Fibroblast of skin of right biceps (primary cell): ENCODE measurements at regions not wholly inside any gene's neighbourhood (a gene's known extent, or its start where the extent isn't known, plus 50 kb on each side); places are given as distances from the start of the nearest gene placed in this dataset.
A peak's percentile ranks its signal among the peaks of the same experiment; 100 is the strongest.
"Not testable (repeated sequence)": the region's sequence is repeated elsewhere in the genome, so short reads cannot be mapped to it uniquely, and the experiment has no call there.

Source experiments
- DNase-seq: peaks from one replicate; pipeline ENCODE4 v3.0.0-alpha.2; 2013

GRCh38 chr2:6143812-6144211, 451.6 kb downstream of the SOX11 start:
- no peak for DNase-seq

DNA sequence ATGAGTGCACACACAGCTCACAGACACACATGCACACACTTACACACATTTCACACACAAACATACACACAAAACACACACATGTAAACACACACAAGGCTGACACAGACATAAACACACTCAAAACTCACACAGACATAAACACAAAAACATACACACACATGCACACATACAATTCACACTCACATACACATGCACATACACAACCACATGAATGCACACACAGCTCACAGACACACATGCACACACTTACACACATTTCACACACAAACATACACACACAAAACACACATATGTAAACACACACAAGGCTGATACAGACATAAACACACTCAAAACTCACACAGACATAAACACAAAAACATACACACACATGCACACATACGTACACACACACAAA, 455.0 kb downstream of the SOX11 start:
- DNase-seq = not testable (repeated sequence)

- peak; percentile 18 for DNase-seq
These were observed 456.7 kb downstream of the SOX11 start for GRCh38 chr2:6148882-6149281.

- no peak for DNase-seq
These were observed 467.4 kb downstream of the SOX11 start for GRCh38 chr2:6159606-6160005.

DNA sequence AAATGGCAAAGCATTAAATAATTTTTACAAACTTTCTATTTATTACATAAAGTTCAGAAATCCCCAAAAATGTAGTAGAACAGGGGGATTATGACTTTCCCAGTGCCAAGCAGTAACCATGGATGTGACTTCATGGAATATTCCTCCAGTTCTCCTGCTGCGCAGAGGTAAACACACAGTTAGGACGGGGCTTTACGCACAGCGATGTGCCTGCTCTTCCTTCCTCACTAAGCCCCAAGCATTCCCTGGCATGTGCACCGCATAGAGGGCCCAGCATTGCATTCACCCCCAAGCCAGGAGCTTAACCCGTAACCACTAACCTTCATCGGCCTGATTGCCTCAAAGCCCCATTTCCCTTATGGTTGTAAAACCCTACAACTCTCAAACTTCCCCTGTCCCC, 471.7 kb downstream of the SOX11 start:
- DNase-seq = no peak

DNA sequence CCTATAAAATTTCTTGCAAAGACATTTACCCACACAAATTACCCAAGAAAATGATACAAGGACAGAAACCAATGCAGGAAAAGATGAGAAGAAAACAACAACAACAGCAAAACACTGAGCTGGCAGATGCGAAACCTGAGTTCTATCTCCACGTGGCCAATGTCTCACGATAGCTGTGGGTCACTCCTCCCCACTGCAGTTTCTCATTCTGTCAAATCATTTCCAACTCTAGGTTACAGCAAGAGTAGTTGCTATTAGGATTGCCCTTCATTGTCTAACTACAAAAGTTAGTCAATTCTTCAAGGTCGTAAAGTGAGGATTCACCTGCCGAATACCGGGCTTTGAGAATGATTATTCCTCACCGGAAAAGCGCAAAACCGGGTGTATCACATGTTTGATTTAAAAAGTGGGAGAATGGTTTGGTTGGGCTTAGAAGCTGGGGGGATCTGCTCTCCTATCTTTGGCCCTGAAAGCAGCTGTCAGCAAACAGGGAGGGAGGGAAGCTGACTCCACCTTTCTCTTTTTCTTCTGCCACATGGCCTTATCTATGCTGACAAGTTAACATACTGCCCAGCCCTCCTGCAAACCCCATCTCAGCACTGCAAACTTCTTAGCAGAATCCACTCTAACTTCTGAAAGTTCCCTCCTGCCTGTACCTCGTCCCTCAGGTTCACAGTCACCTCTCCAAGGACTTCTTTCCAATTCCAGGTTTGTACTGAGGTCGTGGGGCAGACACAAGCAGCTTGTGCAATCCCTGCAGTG, 473.0 kb downstream of the SOX11 start:
- DNase-seq = no peak

DNA sequence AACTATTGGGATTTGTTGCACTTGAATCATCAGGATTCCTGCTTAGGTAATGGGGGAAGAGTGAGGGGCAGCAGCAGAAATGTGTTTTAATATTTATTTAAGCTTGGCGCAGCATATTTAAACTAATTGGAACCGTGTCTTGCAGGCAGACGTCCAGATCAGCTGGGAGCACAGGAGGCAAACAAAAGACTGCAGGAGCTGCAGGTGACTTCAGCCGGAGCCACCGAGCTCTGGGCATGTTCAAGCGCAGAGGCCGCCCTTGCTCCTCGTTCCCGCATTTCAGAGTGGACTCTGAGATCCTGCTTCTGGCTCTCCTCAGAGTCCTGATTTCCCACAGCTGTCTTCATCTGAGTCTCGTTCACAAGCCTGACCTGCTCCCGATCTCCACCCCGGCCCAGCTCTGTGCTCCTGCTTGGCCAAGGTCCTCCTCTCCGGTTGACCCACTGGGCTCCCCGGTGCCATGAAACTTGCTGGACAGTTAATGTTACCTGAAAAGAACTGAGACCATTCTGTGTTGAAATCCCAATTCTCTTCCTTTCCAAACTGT, 475.5 kb downstream of the SOX11 start:
- DNase-seq = no peak

DNA sequence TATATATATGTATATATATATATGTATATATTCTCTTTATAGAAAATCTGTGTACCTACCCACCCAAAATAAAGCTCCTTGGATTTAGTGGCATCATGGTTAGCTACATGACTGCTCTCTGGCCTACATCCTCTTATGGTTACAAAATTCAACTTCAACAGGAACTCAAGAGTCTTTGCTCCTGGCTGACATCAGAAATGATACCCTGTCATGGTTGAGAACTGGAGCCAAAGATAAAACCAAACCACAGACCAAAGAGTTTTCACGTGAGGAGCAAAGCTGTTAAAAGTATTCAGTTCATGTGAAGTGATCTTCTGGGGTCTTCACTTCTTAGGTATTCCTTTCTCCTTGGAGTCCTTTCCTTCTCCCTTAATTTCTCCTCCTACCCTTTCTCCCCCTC, 476.3 kb downstream of the SOX11 start:
- DNase-seq = no peak

DNA sequence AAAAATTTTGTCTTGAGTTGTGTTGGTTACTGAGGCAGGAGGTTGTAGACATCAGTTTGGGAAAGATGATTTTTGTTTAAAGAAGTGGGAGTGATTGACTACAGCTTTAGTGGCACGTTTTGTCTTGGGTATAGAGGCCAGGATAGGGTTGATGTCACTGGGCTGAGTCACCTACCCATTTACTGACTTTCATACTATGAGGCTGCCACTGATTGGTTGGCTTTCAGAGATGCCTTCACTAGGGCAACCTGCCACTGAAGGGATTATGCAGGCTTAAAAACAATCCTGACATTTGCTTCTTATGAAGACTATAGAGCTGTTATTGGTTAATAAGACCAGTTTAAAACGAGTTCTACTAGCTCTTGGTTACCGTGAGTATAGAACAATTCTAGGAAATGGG, 479.1 kb downstream of the SOX11 start:
- no peak for DNase-seq

DNA sequence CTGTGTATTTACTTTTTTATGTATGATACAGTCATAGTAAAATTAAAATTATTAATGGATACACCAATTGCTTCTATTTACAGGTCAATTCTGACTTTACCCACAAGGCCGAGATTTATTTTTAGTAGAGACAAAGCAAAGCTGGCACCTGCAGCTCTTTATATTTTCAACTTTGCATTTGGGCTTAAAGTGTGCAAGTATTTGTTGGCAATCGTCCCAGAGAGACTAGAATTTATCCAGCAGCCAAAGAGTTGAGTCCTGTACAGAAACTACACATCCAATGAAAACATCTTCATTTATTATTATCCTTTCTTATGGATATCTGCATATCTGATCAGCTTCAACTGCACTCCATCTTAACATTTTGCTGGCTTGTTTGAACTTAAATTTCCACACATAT, 485.6 kb downstream of the SOX11 start:
- no peak for DNase-seq

DNA sequence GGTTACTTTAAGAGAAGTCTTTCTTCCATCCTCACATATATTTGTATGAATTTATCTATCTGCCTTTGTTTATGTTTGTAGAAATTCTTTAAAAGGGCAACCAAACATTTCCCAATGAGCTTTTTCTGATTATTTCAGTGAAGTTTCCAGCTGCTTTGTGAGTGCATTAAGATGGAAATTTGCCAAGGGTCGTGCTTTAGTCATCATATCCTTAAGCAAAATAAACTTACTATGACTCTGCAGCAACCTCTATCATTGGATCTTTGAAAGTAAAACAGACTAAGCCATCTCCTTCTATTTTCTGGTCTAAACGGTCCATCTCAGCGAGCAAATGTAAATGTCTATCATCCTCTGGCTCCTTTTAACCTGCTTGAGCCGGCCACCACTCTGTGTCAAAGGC, 489.3 kb downstream of the SOX11 start:
- peak; percentile 85 for DNase-seq

GRCh38 chr2:6181926-6182325, 489.7 kb downstream of the SOX11 start:
- no peak for DNase-seq

DNA sequence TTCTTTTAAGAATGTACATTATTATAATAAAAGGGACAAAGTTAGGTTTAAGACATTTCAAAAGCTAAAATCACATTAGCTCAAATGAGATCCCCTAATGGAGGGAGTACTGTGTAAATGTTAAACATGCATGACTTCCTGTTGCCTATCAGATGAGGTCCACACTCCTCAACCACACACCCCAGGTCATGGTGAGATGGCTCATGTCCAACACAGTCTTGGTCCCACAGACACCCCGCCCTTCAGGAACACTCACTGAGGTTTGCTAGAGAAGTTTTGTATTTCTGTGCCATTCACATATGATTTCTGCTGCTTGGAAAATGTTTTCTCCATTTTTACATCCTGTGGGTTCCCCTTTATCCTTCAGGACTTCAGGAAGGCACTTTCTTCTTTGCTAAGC, 491.0 kb downstream of the SOX11 start:
- DNase-seq = no peak

DNA sequence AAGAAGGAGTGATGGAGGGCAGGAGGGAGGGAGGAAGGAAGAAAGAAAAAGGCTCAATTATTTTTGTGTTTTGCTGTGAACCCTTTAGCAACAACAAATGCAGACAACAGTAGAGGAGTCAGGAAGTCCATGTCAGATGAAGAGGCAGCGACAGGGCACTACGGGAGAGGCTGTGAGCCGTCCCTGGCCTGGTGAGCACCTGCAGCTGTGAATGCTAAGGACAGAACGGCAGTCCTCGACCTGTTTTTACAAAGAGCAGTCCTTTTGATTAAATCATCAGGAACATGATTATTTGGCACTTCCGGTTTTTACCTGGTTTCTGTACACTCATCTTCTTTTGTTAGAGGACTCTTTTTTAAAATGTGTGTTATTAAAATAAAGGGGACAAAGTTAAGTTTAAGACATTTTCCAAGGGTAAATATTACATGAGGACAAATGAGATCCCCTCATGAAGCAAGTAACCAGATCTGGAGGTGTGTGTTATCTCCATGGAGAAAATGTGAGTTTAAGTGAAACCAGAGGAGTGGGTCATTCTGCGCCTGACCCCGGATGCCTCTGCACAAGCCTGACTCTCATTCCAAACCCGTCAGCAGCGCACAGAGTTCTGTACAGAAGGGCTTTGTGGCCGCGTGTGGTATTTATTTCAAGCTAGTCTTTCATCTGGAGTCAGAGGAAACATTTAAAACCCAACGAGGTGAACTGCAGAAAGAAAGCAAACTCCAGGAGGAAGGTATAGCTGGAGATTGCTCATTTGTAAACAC, 492.5 kb downstream of the SOX11 start:
- DNase-seq = peak; percentile 59

GRCh38 chr2:6186332-6187151, 494.4 kb downstream of the SOX11 start:
- peak; percentile 88 for DNase-seq

- DNase-seq = no peak
These were observed 504.3 kb downstream of the SOX11 start for GRCh38 chr2:6196449-6196848.

GRCh38 chr2:6198370-6198919, 506.3 kb downstream of the SOX11 start:
- DNase-seq = not testable (repeated sequence)

DNA sequence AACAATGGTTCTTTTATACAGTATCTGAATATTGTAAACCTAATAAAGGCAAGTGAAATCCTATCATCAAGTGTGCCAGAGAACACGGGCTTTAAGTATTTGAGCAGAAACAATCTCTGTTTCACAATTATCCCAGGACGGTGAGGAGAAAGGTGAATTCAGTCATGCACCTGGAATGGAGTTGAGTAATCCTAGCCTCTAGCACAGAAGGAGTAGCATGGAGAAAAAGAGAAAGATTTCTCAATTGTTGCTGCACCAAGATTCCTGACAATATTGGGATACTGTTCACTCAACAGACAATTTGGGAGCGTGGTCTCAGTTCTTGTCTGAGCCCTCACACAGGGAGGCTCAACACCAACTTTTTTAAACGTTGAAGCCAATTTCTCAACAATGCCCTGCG, 510.6 kb downstream of the SOX11 start:
- no peak for DNase-seq

- DNase-seq = no peak
These were observed 511.2 kb downstream of the SOX11 start for GRCh38 chr2:6203291-6203959.

DNA sequence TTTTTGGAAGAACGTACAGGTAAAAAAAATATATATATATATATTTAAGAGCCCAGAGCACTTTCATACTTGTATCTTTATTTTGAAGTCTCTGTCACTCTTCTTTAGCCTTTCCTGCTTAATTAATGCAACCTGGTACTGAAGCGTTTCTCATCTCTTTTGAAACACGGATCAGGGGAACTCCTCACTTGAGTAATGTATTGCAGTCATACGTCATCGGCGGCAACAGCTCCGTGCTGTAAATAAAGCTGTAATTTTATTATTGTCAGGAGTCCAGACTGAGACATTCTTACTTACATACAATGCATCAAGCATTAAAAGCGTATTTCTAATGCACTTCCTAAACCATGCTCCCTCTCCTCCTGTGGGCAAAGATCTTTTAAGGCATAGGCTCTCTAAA, 514.7 kb downstream of the SOX11 start:
- DNase-seq = no peak

DNA sequence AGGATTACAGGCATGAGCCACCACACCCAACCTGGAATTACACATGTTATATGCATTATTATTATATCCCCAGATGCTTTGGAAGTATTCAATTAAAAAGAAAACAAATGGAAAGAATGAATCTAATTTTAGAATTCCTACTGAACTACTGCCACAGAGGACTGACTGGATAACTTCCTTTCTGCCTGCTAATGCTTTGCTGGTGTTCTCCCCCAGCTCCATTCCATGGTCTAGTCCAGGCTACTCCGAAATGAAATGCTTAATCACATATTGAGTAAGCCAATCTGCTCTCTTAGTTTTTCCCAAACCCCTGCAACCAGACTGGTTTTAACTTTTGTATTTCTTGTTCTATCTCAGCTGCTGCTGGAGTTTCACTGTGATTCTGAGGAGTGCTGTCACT, 519.1 kb downstream of the SOX11 start:
- peak; percentile 37 for DNase-seq

DNA sequence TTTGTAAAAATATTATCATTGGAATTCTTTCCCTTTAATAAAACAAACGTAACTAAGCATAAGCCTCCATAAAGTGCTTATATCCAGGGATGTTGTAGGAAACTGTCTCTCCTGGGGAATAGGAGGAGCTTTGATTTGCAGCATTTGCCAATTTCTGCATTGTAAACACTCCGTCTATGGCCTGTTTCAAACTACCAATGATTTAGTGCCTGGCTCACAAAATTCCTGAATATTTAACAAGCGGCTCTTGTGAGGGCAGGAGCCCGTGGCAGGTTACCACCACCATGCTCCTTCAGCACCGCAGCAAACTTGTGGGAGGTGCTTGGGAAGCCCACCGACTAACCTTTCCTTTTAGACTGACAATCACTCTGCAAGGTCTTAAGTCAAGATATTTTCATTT, 520.3 kb downstream of the SOX11 start:
- DNase-seq = no peak
